Hepatocyte (in vitro differentiated cells): ENCODE measurements at regions not wholly inside any gene's neighbourhood (a gene's known extent, or its start where the extent isn't known, plus 50 kb on each side); places are given as distances from the start of the nearest gene placed in this dataset.

Experiments
- DNase-seq: peaks from one replicate; pipeline ENCODE4 v3.0.0-alpha.2; 2016; ENCODE audit warnings: low spot score
- H2AFZ ChIP-seq: fragments of 200-600 bp; sonication (generic); 2 replicates; pipeline ENCODE4 v1.6.0; 2016; ENCODE audit warnings: antibody characterized with exemption, mild to moderate bottlenecking
- H3K27ac ChIP-seq: fragments of 200-600 bp; sonication (generic); 2 replicates; pipeline ENCODE4 v1.5.1; 2016; ENCODE audit warnings: mild to moderate bottlenecking
- H3K27me3 ChIP-seq: fragments of 200-600 bp; sonication (generic); 2 replicates; pipeline ENCODE4 v1.6.1; 2016
- H3K36me3 ChIP-seq: fragments of 200-600 bp; sonication (generic); replicated peaks from 2 replicates; pipeline ENCODE4 v1.5.1; 2016; ENCODE audit warnings: low read depth; ENCODE audit not compliant: insufficient read depth
- H3K4me1 ChIP-seq: fragments of 200-600 bp; sonication (generic); 2 replicates; pipeline ENCODE4 v1.5.1; 2016; ENCODE audit warnings: mild to moderate bottlenecking, moderate library complexity; ENCODE audit not compliant: insufficient read depth
- H3K4me2 ChIP-seq: fragments of 200-600 bp; sonication (generic); 2 replicates; pipeline ENCODE4 v1.6.0; 2016
- H3K4me3 ChIP-seq: fragments of 200-600 bp; sonication (generic); 2 replicates; pipeline ENCODE4 v1.5.1; 2016; ENCODE audit warnings: mild to moderate bottlenecking
- H3K79me2 ChIP-seq: fragments of 200-600 bp; sonication (generic); 2 replicates; pipeline ENCODE4 v1.6.0; 2017; ENCODE audit warnings: mild to moderate bottlenecking
- H3K9me2 ChIP-seq: fragments of 200-600 bp; sonication (generic); replicated peaks from 2 replicates; pipeline ENCODE4 v1.6.0; 2017; ENCODE audit warnings: mild to moderate bottlenecking; ENCODE audit not compliant: insufficient read depth
- H3K9me3 ChIP-seq: fragments of 200-600 bp; sonication (generic); 2 replicates; pipeline ENCODE4 v1.5.1; 2016; ENCODE audit warnings: low read depth, mild to moderate bottlenecking
- H4K20me1 ChIP-seq: fragments of 200-600 bp; sonication (generic); 2 replicates; pipeline ENCODE4 v1.6.0; 2016; ENCODE audit warnings: mild to moderate bottlenecking; ENCODE audit not compliant: insufficient read depth, poor library complexity, severe bottlenecking
- EZH2 ChIP-seq: fragments of 200-600 bp; sonication (generic); IDR thresholded peaks from 2 replicates; pipeline ENCODE4 v1.6.1; 2016; ENCODE audit warnings: antibody characterized with exemption, mild to moderate bottlenecking, borderline replicate concordance
- EZH2phosphoT487 ChIP-seq: fragments of 200-600 bp; sonication (generic); IDR thresholded peaks from one replicate; pipeline ENCODE4 v1.6.1; 2018; ENCODE audit warnings: antibody characterized with exemption, mild to moderate bottlenecking, low read depth, moderate library complexity; ENCODE audit not compliant: unreplicated experiment, severe bottlenecking
- WGBS: methylation state at CpG from one replicate; pipeline ENCODE4 v1.1.6; 2016; ENCODE audit warnings: low lambda C conversion rate; ENCODE audit errors: missing lambda C conversion rate; 5-methylcytosine and 5-hydroxymethylcytosine counted together
- TF ChIP-seq, protein P1 (sequence below): fragments of 200-600 bp; sonication (generic); IDR thresholded peaks from 2 replicates; pipeline ENCODE4 v1.5.1; 2016; ENCODE audit warnings: antibody characterized with exemption, mild to moderate bottlenecking; ENCODE audit not compliant: poor library complexity

GRCh38 chr11:26043665-26044064, 288.3 kb upstream of the ANO3 start:
- Histone ChIP-seq H3K4me3 (no peak overlapping the region), H3K4me1 (no peaks in the 10 kb centered on the region), H3K36me3 (no peaks in the 10 kb centered on the region), H3K27me3 (no peaks in the 10 kb centered on the region), H3K9me3 (no peaks in the 10 kb centered on the region), H3K9me2 (no peaks in the 10 kb centered on the region), H2AFZ (no peak overlapping the region), H3K4me2 (no peak overlapping the region), H3K27ac (no peak overlapping the region), H3K79me2 (no peaks in the 10 kb centered on the region), H4K20me1 (no peaks in the 10 kb centered on the region)
- 80% methylated on average over 1 of the region's 1 CpG for WGBS
- TF ChIP-seq EZH2phosphoT487 (no peak), EZH2 (no peak)
- TF ChIP-seq, protein P1, sequence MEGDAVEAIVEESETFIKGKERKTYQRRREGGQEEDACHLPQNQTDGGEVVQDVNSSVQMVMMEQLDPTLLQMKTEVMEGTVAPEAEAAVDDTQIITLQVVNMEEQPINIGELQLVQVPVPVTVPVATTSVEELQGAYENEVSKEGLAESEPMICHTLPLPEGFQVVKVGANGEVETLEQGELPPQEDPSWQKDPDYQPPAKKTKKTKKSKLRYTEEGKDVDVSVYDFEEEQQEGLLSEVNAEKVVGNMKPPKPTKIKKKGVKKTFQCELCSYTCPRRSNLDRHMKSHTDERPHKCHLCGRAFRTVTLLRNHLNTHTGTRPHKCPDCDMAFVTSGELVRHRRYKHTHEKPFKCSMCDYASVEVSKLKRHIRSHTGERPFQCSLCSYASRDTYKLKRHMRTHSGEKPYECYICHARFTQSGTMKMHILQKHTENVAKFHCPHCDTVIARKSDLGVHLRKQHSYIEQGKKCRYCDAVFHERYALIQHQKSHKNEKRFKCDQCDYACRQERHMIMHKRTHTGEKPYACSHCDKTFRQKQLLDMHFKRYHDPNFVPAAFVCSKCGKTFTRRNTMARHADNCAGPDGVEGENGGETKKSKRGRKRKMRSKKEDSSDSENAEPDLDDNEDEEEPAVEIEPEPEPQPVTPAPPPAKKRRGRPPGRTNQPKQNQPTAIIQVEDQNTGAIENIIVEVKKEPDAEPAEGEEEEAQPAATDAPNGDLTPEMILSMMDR, result no peak
- DNase-seq, result no peak

DNA sequence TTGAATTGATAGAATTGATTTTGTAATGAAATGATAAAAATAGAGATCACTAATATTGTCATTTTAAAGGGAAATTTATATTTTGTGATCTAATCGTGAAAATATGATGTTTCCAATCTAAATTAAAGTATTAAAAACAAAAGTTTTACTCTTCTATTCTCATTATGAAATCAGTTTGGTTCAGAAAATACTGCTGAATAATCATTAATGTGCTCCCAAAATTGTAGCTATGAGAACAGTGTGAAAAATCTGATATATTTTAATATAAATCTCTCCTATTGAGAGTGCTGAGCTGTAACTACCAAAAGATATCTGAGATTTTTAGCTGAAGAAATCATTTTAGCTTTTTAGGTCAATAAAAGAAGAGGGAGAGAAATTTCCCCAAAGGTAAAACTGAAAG, 287.5 kb upstream of the ANO3 start:
- no peaks in the 10 kb centered on the region for H4K20me1 ChIP-seq
- H3K79me2 ChIP-seq, result no peaks in the 10 kb centered on the region
- no peaks in the 10 kb centered on the region for H3K36me3 ChIP-seq
- no peaks in the 10 kb centered on the region for H3K9me3 ChIP-seq
- no peak overlapping the region for H3K4me2 ChIP-seq
- no peak overlapping the region for H3K27ac ChIP-seq
- DNase-seq, result no peak
- H3K4me1 ChIP-seq, result no peaks in the 10 kb centered on the region
- 88% methylated on average over 1 of the region's 1 CpG for WGBS
- no peak overlapping the region for H2AFZ ChIP-seq
- H3K27me3 ChIP-seq, result no peaks in the 10 kb centered on the region
- TF ChIP-seq EZH2 (no peak), EZH2phosphoT487 (no peak)
- TF ChIP-seq, protein P1, result no peak
- H3K4me3 ChIP-seq, result no peak overlapping the region
- no peaks in the 10 kb centered on the region for H3K9me2 ChIP-seq

GRCh38 chr11:26045082-26045481, 286.8 kb upstream of the ANO3 start:
- Histone ChIP-seq H3K4me3 (no peak overlapping the region), H3K27me3 (no peaks in the 10 kb centered on the region), H3K4me2 (no peak overlapping the region), H3K4me1 (no peaks in the 10 kb centered on the region), H3K9me2 (no peaks in the 10 kb centered on the region), H3K79me2 (no peaks in the 10 kb centered on the region), H3K36me3 (no peaks in the 10 kb centered on the region), H3K9me3 (no peaks in the 10 kb centered on the region), H4K20me1 (no peaks in the 10 kb centered on the region), H2AFZ (no peak overlapping the region), H3K27ac (no peak overlapping the region)
- TF ChIP-seq EZH2, result no peak
- TF ChIP-seq EZH2phosphoT487, result no peak
- TF ChIP-seq, protein P1, result no peak
- no peak for DNase-seq

DNA sequence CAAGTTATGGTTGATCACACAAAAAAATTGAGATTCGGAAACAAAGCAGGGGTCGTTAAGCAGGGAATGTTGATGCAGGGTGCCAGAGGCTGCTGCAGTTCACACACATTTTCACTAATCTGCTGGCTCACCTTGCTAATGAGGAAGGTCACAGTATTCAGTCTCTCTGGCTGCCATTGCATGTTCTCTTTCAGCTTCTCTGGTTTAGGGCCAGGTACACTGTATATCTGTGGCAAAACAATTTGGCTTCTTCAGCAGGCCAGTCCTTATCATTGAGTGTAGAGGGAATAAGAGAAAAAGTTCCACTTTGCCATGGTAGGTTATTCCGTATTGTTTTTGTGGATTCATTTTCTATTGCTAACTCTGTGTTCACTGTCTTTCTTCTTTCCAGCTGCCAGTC, 283.7 kb upstream of the ANO3 start:
- Histone ChIP-seq H3K4me3 (no peak overlapping the region), H3K36me3 (no peaks in the 10 kb centered on the region), H3K79me2 (no peaks in the 10 kb centered on the region), H2AFZ (no peak overlapping the region), H3K9me3 (no peaks in the 10 kb centered on the region), H3K27me3 (no peaks in the 10 kb centered on the region), H3K4me2 (no peak overlapping the region), H4K20me1 (no peaks in the 10 kb centered on the region), H3K4me1 (no peaks in the 10 kb centered on the region), H3K27ac (no peak overlapping the region), H3K9me2 (no peaks in the 10 kb centered on the region)
- TF ChIP-seq EZH2 (no peak), EZH2phosphoT487 (no peak)
- 86% methylated on average over 3 of the region's 3 CpGs for WGBS
- no peak for DNase-seq
